NCI-H146 (cell line): ENCODE measurements at regions not wholly inside any gene's neighbourhood (a gene's known extent, or its start where the extent isn't known, plus 50 kb on each side); places are given as distances from the start of the nearest gene placed in this dataset.

ENCODE experiments used
- DNase-seq: peaks from one replicate; lab custom pipeline; 2025; lab: John Stamatoyannopoulos, UW

DNA sequence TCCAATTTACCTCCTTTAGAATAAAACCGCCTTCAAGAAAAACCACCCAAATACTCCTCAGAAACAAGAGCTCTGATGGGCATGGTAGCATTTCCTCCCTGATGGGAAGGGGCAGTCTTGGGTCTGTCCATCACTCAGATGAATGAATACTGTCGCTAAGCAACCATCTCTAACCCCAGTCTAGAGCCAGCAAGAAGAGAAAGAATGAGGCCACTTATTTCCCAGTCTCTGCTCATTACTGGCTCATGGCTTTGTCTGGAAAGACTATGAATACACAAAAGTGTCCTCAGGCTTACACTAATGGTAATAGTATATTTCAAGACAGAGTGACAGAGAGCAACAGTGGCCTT is 51.0 kb upstream of the F3 start:
- no peak for DNase-seq

DNA sequence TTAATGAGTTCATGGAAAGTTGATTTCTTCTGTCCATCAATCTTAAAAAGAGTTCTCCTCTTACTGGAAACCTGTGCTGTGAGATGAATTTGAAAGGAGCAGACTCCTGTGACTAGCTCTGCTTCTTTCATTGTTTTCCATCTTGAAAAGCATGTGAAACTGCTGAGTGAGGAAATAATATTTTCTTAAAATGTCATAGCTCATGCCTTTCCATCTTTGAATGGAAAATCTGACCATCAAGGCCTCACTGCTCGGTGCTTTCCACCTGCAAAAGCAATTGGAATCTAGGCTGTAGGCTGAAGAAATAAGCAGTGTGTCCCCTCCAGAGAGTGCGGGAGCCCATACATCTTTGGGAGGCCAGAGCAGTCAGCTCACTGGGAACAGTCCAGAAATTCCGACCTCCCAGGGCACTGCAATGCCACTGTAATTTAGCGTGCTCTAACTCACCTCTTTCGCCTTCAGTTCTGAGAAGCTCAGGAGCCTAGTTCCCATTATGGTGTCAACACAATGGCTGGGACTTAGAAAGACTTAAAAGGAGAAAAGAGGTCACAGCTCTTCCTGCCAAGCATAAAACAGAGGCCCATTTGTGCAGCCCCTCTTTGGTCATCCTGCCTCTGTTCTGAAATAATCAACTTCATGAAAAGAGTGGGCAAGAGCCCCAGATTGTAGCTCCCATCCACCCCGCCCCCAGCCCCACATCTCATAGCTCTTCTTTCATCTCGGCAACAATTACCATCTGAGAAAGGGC is 50.4 kb upstream of the F3 start:
- no peak for DNase-seq
